GM19463 (cell line): ENCODE measurements at regions not wholly inside any gene's neighbourhood (a gene's known extent, or its start where the extent isn't known, plus 50 kb on each side); places are given as distances from the start of the nearest gene placed in this dataset.

Experiments used
- ATAC-seq: cut with Tn5 transposase; IDR thresholded peaks from one replicate; pipeline ENCODE4 v1.9.1; 2021; ENCODE audit warnings: mild to moderate bottlenecking, moderate library complexity; ENCODE audit not compliant: unreplicated experiment

DNA sequence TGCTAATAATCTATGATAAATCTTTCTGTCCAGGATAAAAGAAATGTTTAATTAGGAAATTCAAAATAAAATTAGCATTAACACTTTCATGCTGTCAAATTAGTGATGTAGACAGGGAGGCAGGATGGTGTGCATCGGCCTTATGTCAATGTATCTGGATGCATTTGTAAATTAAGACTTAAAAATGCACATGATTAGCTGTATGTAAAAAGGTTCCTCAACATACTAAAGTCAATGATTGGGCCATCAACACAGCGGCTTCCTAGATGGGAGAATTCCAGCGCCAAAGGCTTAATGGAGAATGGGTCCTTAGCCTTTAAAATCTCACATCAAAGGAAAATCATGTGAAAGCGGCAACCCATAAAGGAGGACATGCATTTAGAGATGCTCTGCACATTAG lies 77.5 kb upstream of the ZEB2 start:
- ATAC-seq = no peak

DNA sequence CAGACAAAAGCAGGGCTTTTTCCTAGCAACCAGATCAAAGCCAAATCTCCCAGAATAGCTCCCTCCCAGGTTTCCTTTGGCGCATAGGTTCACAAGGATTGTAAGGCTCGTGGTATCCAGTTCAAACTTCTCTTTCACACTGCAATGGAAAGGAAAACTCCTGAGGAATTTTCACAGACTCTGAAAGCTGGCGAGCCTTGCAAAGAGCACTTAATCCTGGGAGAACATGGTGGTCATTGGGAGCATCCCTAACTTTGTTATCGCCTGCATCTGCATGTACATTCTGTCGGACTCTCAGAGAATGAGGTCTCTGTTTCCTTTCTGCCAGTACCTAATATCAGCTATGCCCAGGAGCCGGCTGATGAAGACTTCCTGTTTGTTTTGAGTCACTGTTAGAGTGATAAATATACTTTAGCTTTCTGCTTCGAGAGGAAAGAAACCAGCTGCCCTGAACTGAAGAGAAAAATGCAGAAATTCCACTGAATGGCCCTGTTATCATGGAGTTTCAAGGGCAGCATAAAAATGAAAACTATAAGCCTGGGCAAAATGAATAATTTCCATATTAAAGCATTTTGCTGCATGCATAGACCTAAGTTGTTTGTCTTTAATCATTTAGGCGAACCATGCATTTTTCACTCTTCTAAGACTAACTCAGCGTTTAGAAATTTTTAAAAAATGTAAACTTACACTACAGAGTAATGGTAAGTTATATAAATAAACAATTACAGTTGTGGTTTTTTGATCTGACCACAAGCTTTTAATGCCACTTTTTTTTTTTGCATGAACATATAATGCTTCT lies 76.4 kb upstream of the ZEB2 start:
- peak; percentile 94 for ATAC-seq

DNA sequence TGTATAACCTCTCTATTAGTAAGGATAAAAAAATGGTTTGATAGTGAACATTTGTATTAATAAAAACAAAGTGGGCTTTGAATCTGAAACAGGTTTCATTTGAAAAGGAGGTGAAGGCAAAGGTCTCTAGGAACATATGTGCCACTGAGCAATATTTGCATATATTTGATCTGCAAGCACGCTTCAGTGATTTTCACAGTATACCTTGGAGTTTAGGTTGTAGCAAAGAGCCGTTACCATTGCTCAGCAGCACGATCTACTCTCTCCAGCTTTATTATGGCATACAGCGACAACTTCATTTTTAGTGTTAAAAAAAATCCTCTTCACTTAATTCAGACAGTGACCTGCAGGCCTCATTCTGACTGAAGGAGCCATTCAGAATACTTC lies 75.8 kb upstream of the ZEB2 start:
- no peak for ATAC-seq

DNA sequence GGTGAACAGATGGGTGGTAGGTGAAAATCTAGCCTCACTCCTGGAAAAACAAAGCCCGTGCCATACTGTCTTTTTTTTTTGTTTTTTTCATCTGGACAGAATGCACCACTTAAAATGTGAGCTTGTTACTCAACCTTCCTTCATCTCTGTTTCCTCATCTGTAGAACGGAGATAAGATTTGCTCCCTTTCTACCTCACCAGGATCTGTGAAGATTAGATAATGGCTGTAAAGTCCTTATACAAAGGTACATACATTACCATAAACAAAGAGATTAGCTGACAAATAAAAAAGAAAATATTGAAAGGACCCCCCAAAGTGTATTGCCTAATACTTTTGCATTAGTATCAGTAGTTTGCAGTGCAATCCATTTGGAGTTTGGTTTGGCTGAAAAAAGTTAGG lies 75.4 kb upstream of the ZEB2 start:
- no peak for ATAC-seq

DNA sequence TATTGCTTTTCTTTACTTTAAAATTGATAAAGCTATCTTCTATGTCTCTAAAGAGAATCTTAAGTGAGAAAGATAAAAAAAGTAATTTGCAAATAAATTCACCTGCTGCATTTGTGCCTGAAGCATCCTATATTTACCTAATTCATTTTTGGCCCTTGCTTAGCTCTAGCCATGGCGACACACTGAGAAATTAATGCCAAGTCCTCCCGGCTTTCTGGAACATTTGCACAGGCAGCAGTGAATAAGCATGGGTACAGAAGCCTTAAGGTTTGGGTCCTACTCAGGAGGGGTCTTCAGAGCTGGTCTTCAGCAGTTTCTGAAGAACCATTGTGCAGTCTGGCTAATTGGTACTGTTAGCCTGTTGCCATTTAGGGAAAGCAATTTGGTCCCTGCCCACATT lies 73.9 kb upstream of the ZEB2 start:
- ATAC-seq = no peak

DNA sequence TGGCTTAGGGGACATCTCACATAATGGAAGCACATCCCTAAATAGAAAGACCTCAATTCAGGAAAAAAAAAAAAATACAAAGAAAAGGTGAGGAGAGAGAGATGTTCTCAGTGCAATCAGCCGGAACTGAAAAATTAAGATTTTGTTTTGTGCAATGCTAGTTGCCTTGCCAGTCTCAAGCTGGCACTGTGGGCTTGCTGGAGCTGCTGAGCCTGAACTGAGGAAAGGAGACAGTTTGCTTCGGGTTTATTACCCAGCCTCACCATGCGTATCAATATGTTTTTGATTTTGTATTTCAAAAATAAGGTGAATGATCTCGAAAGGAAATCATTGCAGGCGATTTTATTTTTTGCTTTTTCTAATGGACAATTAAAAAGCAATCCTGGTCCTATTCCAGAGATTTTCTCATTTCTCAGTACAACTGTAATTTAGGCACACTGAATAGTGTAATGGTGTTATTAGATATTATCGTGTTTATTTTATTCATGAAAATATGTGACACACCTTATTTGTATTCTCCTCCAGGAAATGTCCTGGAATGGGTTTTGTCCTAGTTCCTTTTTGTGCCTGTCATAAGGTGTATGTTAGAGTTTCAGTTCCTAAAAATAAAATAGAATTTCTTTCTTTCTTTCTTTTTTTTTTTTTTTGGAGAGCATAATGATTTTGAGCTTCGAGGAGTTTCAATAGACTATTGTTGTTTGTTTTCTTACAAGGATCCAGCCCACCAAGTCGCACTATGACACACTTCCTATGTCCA lies 72.8 kb upstream of the ZEB2 start:
- no peak for ATAC-seq

DNA sequence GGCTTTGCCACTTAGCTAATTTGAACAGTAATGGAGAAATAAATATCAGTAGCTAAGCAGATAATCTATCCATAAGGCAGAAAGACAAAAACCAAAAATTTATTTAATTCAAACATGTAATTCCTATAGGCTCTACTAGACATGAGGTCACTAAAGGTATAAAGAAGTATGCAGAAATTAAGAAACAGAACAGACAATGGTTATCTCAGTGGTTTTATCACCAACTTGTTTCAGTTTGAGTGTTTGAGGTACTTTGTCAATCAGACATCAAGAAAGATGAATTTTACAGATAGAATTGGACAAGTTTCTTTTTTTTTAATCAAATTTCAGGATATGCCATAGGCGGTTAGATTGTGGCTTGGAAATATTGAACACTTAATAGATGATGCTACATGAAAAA lies 67.4 kb upstream of the ZEB2 start:
- no peak for ATAC-seq

DNA sequence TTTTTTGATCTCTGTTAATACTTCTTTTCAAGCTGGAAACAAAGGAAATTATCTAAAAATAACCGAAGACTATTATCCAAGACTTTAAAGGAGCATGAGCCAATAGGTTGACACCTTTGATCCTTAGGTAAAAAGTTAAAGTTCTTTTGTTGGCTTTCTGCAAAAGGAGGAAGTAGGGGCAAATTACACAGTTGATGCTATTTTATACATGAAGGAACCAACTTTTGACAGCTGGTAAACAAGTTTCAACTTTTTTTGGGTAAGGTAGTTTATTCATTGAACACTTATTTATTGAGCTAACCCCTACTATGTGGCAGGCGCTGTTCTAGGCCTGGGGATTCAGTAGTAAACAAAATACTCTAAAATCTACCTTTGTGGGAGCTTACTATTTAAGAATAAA lies 66.6 kb upstream of the ZEB2 start:
- ATAC-seq = no peak

DNA sequence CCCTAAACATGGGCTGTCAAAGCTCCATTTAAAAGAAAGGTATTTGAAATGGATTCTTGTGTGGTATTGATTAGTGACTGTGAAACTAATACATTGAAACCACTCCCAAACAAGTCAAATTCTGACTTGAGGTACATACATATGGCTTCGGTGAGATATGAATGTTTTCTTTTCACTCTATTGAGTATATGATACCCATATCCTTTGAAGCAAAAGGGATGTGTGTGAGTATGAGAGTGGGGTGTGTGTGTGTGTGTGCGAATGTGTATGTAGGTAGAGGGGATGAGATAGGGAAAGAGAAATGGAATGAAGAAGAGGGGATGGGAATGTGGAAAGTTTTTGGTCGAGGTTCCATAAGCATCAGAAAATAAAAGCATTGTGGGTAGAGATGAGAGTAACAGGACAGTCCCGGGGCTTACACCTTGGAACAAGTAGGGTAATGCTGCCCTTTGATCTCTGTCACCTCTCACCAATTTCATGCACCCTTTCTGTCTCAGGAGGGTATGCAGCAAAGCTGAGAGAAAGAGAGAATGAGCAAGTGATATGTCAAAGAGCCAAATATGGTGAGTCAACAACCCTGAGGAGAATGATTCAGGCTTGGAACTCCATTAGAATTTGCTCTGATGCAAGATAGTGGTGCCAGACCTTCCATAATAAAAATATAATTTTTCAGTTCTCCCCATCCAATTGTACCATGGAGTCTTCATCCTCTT lies 64.0 kb upstream of the ZEB2 start:
- ATAC-seq = no peak

DNA sequence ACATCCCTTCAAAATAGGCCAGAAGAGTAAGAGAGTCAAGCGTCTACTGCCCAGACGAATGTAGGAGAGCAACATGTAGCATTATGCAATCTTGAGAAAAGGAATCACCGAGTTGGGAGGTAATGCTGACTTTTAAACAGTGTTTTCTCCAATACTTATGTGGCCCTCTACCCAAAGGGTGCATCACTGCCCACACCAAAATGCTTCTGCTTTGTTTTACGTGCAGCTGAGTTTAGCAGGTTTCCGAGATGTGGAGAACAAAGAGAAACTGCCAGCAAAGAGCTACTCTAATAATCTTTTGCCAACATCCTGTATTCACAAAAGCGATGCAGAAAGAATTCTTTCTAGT lies 63.4 kb upstream of the ZEB2 start:
- no peak for ATAC-seq

DNA sequence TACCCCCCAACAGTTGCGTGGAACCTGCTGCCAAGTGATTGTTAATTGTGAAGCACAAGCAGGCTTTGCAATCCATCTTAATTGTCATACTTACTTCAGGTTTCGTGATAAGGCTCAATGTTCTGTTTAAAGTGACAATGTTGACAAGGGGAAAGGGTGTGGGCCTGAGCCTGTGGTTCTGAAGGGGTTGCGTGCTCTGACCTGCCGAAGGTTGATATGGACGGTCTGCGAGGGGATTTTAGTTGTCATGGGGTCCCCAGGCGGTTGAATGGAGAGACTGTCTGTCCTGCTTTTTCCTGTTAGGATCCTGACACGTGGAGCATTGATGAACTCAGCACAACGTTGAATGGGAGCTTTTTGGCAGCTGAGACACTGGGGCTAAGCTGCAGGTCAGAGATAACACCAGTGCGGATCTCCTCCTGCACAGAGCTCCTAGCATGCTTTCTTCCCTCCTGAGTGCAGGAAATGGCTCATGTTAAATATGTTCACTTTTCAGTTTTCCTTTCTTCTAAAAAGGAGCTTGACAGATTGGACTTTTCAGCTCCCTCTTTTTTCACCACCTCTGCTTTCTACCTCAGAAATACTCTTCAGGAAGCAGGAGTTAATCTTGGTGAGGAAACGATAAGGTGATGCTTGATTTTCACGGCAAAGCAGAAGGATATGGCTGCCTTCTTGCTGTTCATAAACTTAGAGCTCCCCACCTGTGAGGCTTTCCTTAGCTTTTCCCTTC lies 62.9 kb upstream of the ZEB2 start:
- no peak for ATAC-seq

DNA sequence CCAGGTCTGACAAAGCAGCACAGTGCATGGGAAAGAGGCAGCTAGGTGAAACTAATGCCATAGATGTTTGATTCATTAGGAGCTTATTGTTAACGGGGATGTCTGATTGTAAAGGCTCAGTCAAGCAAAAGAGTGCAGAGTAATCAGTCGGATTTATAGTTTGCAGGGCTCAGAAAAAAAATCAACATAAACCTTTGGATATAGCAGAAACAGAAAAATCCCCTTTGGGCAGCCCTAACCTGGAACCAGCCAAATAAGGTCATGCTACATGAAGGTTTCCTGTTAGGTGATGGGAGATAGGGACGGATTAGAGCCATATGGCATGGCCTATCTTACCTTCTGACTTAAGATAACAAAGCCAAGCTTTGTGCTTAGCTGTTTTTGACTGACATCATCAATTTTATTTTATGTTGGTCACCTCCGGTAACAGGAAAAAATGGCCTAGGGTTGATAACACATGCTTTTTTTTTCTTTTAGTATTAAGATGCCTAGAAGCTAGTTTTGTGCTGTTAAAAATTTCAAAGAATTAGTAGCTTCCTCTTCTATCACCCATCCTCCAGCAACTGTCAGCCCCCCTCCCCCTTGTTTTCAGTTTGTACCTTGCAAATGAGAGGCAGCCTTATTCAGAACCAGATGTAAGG lies 60.7 kb upstream of the ZEB2 start:
- ATAC-seq = no peak

DNA sequence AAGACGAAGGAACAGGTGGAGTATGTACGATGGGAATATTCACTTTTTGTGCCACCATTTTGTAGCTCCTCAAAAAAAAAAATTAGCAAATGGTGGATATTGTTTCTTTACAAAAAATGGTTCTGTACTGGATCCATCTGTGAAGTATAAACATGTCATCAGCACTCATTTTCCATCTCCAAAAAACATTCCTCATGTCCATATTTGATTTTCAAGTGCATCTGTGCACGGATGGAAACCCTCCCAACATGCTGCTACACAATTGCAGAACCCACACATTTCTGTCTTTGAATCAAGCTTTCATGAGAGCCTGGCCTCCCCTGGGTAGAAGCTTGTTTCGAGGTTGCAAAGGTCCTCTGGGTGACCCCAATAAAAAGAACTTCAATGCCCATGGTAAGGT lies 59.6 kb upstream of the ZEB2 start:
- ATAC-seq = no peak

DNA sequence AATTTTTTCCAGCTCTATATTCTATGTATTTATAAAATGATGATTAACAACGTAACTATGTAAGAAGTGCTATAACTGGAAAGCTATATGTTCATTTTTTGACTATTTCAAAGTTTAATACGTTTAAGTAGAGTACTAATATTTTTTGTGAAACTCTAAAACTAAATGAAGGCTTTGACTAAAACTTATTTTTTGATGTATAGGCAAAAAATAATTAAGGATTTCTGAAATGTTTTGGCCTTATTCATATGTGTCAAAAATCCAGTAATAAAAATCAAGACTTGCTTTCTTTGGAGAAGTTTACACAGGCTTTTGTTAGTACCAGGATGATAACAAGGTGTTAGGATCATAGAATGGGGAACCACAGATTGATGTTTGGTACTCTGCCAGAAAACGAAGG lies 58.2 kb upstream of the ZEB2 start:
- ATAC-seq = no peak

DNA sequence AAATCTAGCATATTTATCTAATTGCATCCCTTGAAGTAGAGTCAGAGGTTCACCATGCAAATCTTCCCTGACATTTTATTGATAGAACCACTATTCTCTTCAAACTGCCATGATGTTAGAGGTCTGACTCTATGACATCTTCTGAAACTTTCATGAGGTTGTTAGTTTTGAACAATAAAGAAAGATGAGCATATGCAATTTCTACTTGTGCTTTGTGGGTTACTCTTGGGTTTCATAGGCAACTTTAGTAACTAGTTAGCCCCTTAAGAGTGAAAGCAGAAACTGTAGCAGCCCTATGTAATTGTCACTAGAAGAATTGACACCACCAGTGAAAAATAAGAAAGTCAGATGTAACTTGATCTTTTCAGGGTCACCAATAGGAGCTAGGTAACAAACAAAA lies 53.1 kb upstream of the ZEB2 start:
- peak; percentile 88 for ATAC-seq

DNA sequence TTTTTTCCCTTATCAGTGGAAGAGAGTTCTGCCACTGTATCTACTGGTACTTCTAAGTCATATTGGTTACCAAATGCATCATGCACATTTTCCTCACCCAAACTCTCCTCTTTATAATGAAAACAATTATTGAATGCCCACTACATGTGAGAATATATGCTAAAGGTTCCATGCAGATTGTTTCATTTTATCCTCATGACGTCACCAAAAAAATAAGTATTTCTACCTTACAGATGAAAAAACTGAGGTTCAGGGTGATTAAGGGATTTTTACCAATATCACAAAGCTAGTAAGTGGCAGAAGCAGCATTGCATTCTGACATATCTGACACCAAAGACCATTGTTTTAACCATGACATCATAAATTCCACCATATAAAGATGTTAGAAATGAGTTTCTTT lies 51.9 kb upstream of the ZEB2 start:
- no peak for ATAC-seq

DNA sequence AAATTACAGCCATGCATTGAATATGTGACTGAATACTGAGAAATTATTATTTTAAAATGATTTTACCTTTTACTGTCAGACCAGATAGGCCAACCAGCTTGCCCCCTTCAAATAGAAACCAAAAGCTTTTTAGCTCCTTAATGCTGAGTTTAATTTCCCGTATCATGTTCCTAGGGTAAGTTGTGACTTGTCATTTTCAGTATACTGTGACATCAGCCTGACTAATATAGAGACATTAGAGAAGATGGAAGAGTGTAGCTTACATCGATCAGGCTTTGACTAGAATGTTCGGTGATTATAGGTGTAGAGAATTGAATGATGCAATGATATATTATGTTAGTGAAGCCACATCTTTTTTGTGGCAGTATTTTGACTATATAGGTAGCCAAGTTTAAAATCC lies 50.6 kb upstream of the ZEB2 start:
- ATAC-seq = no peak
